WTC11 (cell line): ENCODE measurements at regions not wholly inside any gene's neighbourhood (a gene's known extent, or its start where the extent isn't known, plus 50 kb on each side); places are given as distances from the start of the nearest gene placed in this dataset.

Experiments used
- ATAC-seq: fragments of 200-7000 bp; cut with Tn5 transposase; 2 replicates; pipeline ENCODE4 v1.10.0; 2021; ENCODE audit warnings: mild to moderate bottlenecking, moderate library complexity
- CTCF ChIA-PET: fragments of 300-600 bp; sonication (Branson Sonifier 250); formaldehyde crosslinking; loops from one replicate; lab custom pipeline; 2021; ENCODE audit warnings: antibody characterized with exemption; lab: Charles Lee
- POLR2A ChIA-PET: fragments of 350-600 bp; sonication (Branson Sonifier 250); formaldehyde crosslinking; loops from one replicate; lab custom pipeline; 2021; ENCODE audit warnings: antibody characterized with exemption; lab: Charles Lee
- DNase-seq: peaks from one replicate; pipeline ENCODE4 v3.0.0; 2021; ENCODE audit warnings: low spot score
- H3K27ac Mint-ChIP-seq: 2 replicates; pipeline ENCODE4 v1.8.0; 2021; ENCODE audit warnings: mixed read lengths
- H3K27me3 Mint-ChIP-seq: 2 replicates; pipeline ENCODE4 v1.8.0; 2021; ENCODE audit warnings: low read depth, mild to moderate bottlenecking, moderate library complexity, mixed read lengths
- H3K36me3 Mint-ChIP-seq: 2 replicates; pipeline ENCODE4 v1.8.0; 2021; ENCODE audit warnings: mixed read lengths
- H3K4me1 Mint-ChIP-seq: 2 replicates; pipeline ENCODE4 v1.8.0; 2022; ENCODE audit warnings: mixed read lengths
- H3K4me3 Mint-ChIP-seq: 2 replicates; pipeline ENCODE4 v1.8.0; 2021; ENCODE audit warnings: mild to moderate bottlenecking, moderate library complexity, mixed read lengths
- H3K9me3 Mint-ChIP-seq: 2 replicates; pipeline ENCODE4 v1.8.0; 2021; ENCODE audit warnings: mixed read lengths
- ATF6 ChIP-seq: sonication (generic); formaldehyde crosslinking; IDR thresholded peaks from 2 replicates; pipeline ENCODE4 v1.8.1; 2023; ENCODE audit warnings: mild to moderate bottlenecking, missing genetic modification reagents
- ESRRA ChIP-seq: sonication (generic); formaldehyde crosslinking; IDR thresholded peaks from 2 replicates; pipeline ENCODE4 v1.8.1; 2022; ENCODE audit warnings: mild to moderate bottlenecking, missing genetic modification reagents, borderline replicate concordance
- FOXP1 ChIP-seq: sonication (generic); formaldehyde crosslinking; IDR thresholded peaks from 2 replicates; pipeline ENCODE4 v1.8.0; 2022; ENCODE audit warnings: missing genetic modification reagents, mild to moderate bottlenecking, moderate library complexity, borderline replicate concordance
- IRF1 ChIP-seq: sonication (generic); formaldehyde crosslinking; IDR thresholded peaks from 2 replicates; pipeline ENCODE4 v1.8.0; 2023; ENCODE audit warnings: missing genetic modification reagents
- NFE2L1 ChIP-seq: sonication (generic); formaldehyde crosslinking; IDR thresholded peaks from 2 replicates; pipeline ENCODE4 v1.8.1; 2023; ENCODE audit warnings: missing genetic modification reagents
- NR2C2 ChIP-seq: sonication (generic); formaldehyde crosslinking; IDR thresholded peaks from 2 replicates; pipeline ENCODE4 v1.8.0; 2022; ENCODE audit warnings: mild to moderate bottlenecking, missing genetic modification reagents
- PRDM15 ChIP-seq: sonication (generic); formaldehyde crosslinking; IDR thresholded peaks from 2 replicates; pipeline ENCODE4 v1.8.0; 2022; ENCODE audit warnings: missing genetic modification reagents
- SMAD4 ChIP-seq: sonication (generic); formaldehyde crosslinking; IDR thresholded peaks from 2 replicates; pipeline ENCODE4 v1.8.0; 2022; ENCODE audit warnings: mild to moderate bottlenecking, missing genetic modification reagents
- TEAD4 ChIP-seq: sonication (generic); formaldehyde crosslinking; IDR thresholded peaks from 2 replicates; pipeline ENCODE4 v1.8.0; 2022; ENCODE audit warnings: mild to moderate bottlenecking, missing genetic modification reagents
- ZBTB21 ChIP-seq: sonication (generic); formaldehyde crosslinking; IDR thresholded peaks from 2 replicates; pipeline ENCODE4 v1.8.1; 2023; ENCODE audit warnings: mild to moderate bottlenecking, missing genetic modification reagents, borderline replicate concordance
- ZBTB43 ChIP-seq: sonication (generic); formaldehyde crosslinking; IDR thresholded peaks from 2 replicates; pipeline ENCODE4 v1.8.1; 2023; ENCODE audit warnings: mild to moderate bottlenecking, missing genetic modification reagents
- ZNF671 ChIP-seq: fragments of 250-450 bp; sonication (Bioruptor Pico); IDR thresholded peaks from 2 replicates; pipeline ENCODE4 v1.8.0; 2021; ENCODE audit warnings: mild to moderate bottlenecking
- TF ChIP-seq, protein P1 (sequence below): sonication (generic); formaldehyde crosslinking; IDR thresholded peaks from 2 replicates; pipeline ENCODE4 v1.8.0; 2023; ENCODE audit warnings: mild to moderate bottlenecking, missing genetic modification reagents
- TF ChIP-seq, protein P2 (sequence below): fragments of 250-450 bp; sonication (Bioruptor Pico); conservative IDR thresholded peaks from 2 replicates; pipeline ENCODE4 v1.9.0; 2021; ENCODE audit warnings: mild to moderate bottlenecking
- TF ChIP-seq, protein P3 (sequence below): sonication (generic); formaldehyde crosslinking; IDR thresholded peaks from 2 replicates; pipeline ENCODE4 v1.8.0; 2022; ENCODE audit warnings: mild to moderate bottlenecking, missing genetic modification reagents

GRCh38 chr2:235149736-235150135, 197.9 kb downstream of the SH3BP4 start (continued):
- TF ChIP-seq, protein P1, sequence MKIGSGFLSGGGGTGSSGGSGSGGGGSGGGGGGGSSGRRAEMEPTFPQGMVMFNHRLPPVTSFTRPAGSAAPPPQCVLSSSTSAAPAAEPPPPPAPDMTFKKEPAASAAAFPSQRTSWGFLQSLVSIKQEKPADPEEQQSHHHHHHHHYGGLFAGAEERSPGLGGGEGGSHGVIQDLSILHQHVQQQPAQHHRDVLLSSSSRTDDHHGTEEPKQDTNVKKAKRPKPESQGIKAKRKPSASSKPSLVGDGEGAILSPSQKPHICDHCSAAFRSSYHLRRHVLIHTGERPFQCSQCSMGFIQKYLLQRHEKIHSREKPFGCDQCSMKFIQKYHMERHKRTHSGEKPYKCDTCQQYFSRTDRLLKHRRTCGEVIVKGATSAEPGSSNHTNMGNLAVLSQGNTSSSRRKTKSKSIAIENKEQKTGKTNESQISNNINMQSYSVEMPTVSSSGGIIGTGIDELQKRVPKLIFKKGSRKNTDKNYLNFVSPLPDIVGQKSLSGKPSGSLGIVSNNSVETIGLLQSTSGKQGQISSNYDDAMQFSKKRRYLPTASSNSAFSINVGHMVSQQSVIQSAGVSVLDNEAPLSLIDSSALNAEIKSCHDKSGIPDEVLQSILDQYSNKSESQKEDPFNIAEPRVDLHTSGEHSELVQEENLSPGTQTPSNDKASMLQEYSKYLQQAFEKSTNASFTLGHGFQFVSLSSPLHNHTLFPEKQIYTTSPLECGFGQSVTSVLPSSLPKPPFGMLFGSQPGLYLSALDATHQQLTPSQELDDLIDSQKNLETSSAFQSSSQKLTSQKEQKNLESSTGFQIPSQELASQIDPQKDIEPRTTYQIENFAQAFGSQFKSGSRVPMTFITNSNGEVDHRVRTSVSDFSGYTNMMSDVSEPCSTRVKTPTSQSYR (CRISPR knock-in tag): no peak
- TF ChIP-seq, protein P2, sequence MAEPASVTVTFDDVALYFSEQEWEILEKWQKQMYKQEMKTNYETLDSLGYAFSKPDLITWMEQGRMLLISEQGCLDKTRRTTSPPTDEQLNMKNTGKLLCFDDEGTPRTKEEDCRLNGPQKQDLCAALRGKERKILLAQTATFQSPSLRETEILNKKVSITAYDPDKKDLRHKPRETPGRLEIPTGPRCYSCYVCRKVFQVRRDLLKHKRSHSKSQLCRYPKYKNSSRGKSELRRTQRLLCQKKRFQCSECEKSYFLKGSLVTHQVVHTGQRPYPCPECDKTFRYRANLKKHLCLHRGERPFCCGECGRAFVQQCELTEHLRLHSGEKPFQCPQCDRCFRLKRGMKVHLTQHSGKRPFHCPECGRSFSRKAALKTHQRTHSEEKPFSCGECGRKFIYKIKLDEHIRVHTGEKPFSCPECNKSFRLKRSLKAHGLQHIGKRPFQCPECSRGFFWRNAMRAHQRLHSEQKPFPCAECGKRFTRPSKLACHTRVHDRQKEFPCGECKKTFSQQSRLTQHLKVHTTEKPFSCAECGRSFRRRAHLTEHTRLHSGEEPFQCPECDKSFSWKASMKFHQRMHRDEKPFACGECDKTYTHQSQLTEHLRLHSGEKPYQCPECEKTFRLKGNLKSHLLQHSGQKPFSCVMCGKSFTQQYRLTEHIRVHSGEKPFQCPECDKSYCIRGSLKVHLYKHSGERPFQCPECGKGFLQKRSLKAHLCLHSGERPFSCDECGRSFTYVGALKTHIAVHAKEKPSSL (CRISPR knock-in tag): no peak
- TF ChIP-seq, protein P3, sequence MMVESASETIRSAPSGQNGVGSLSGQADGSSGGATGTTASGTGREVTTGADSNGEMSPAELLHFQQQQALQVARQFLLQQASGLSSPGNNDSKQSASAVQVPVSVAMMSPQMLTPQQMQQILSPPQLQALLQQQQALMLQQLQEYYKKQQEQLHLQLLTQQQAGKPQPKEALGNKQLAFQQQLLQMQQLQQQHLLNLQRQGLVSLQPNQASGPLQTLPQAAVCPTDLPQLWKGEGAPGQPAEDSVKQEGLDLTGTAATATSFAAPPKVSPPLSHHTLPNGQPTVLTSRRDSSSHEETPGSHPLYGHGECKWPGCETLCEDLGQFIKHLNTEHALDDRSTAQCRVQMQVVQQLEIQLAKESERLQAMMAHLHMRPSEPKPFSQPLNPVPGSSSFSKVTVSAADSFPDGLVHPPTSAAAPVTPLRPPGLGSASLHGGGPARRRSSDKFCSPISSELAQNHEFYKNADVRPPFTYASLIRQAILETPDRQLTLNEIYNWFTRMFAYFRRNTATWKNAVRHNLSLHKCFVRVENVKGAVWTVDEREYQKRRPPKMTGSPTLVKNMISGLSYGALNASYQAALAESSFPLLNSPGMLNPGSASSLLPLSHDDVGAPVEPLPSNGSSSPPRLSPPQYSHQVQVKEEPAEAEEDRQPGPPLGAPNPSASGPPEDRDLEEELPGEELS (CRISPR knock-in tag): no peak
- TF ChIP-seq TEAD4 (CRISPR knock-in tag): no peak

DNA sequence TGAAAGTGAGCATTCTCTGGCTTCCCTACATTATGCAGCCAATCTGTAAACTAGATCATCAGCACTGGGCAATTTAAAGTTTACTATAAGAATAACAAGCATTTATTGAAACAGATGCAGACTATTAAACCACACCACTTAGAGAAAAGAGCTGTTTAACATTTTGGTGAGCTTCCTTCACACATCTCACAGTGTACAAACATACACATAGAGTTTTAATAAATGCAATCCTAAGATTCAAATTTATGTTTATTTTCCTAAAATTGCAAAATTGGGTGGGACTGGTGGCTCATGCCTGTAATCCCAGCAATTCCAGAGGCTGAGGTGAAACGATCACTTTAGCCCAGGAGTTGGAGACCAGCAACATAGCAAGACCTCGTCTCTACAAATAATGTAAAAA, 199.3 kb downstream of the SH3BP4 start:
- CTCF ChIA-PET: no interaction called here
- Mint-ChIP-seq H3K27ac (no peak overlapping the region), H3K27me3 (peaks cover 14% of the 10 kb centered on the region), H3K4me3 (no peak overlapping the region), H3K9me3 (peaks cover 8% of the 10 kb centered on the region), H3K36me3 (no peaks in the 10 kb centered on the region), H3K4me1 (0 out of 2 replicates have a peak, but pooled peaks cover 3% of the 10 kb centered on the region)
- TF ChIP-seq IRF1 (CRISPR knock-in tag): no peak
- no peak for TF ChIP-seq NFE2L1 (CRISPR knock-in tag)
- TF ChIP-seq, protein P1 (CRISPR knock-in tag): no peak
- no peak for TF ChIP-seq ESRRA (CRISPR knock-in tag)
- no peak for TF ChIP-seq ZBTB21
- TF ChIP-seq SMAD4 (CRISPR knock-in tag): no peak
- no peak for TF ChIP-seq ZNF671 (CRISPR knock-in tag)
- no peak for TF ChIP-seq PRDM15 (CRISPR knock-in tag)
- no peak for TF ChIP-seq ZBTB43 (CRISPR knock-in tag)
- TF ChIP-seq TEAD4 (CRISPR knock-in tag): no peak
- no peak for TF ChIP-seq ATF6 (CRISPR knock-in tag)
- no peak for TF ChIP-seq FOXP1 (CRISPR knock-in tag)
- TF ChIP-seq NR2C2: no peak
- ATAC-seq: no peak
- DNase-seq: no peak
- POLR2A ChIA-PET: no interaction called here
